Endodermal cell (in vitro differentiated cells): ENCODE measurements at regions not wholly inside any gene's neighbourhood (a gene's known extent, or its start where the extent isn't known, plus 50 kb on each side); places are given as distances from the start of the nearest gene placed in this dataset.

Source experiments
- DNase-seq: peaks from one replicate; pipeline ENCODE4 v3.0.0-alpha.2; 2017
- H3K27ac ChIP-seq: 2 replicates; pipeline ENCODE4 v1.5.1; 2013; ENCODE audit warnings: mild to moderate bottlenecking, low read depth, low read length, moderate library complexity
- H3K27me3 ChIP-seq: 2 replicates; pipeline ENCODE4 v1.6.1; 2013; ENCODE audit warnings: mild to moderate bottlenecking, low read length, moderate library complexity; ENCODE audit not compliant: insufficient read depth, control insufficient read depth, poor library complexity, severe bottlenecking
- H3K36me3 ChIP-seq: 2 replicates; pipeline ENCODE4 v1.7.0; 2013; ENCODE audit warnings: mild to moderate bottlenecking, low read length, moderate library complexity; ENCODE audit not compliant: control insufficient read depth, insufficient read depth
- H3K4me1 ChIP-seq: one replicate; pipeline ENCODE4 v1.7.0; 2013; ENCODE audit warnings: low read length; ENCODE audit not compliant: control insufficient read depth, insufficient read depth
- H3K4me3 ChIP-seq: 2 replicates; pipeline ENCODE4 v1.5.1; 2013; ENCODE audit warnings: mild to moderate bottlenecking, low read length, moderate library complexity
- H3K9ac ChIP-seq: 2 replicates; pipeline ENCODE4 v1.6.1; 2013; ENCODE audit warnings: mild to moderate bottlenecking, low read length, moderate library complexity; ENCODE audit not compliant: poor library complexity, severe bottlenecking; ENCODE audit errors: extremely low read depth
- H3K9me3 ChIP-seq: 2 replicates; pipeline ENCODE4 v1.6.1; 2013; ENCODE audit warnings: mild to moderate bottlenecking, low read length, moderate library complexity; ENCODE audit not compliant: control insufficient read depth
- H3K27ac Mint-ChIP-seq: 2 replicates; pipeline ENCODE4 v1.8.0; 2020; ENCODE audit warnings: mixed read lengths
- H3K27me3 Mint-ChIP-seq: 2 replicates; pipeline ENCODE4 v1.8.0; 2021; ENCODE audit warnings: mild to moderate bottlenecking, mixed read lengths; ENCODE audit not compliant: insufficient read depth
- H3K36me3 Mint-ChIP-seq: 2 replicates; pipeline ENCODE4 v1.8.0; 2020; ENCODE audit warnings: low read depth, mixed read lengths
- H3K4me1 Mint-ChIP-seq: 2 replicates; pipeline ENCODE4 v1.8.0; 2020; ENCODE audit warnings: mixed read lengths
- H3K4me3 Mint-ChIP-seq: 2 replicates; pipeline ENCODE4 v1.8.0; 2020; ENCODE audit warnings: mild to moderate bottlenecking, moderate library complexity, mixed read lengths
- H3K9me3 Mint-ChIP-seq: 2 replicates; pipeline ENCODE4 v1.8.0; 2020; ENCODE audit warnings: mild to moderate bottlenecking, mixed read lengths
- CTCF ChIP-seq: fragments of 200-600 bp; sonication (generic); conservative IDR thresholded peaks from 2 replicates; pipeline ENCODE4 v1.5.0; 2021; ENCODE audit warnings: antibody characterized with exemption, mild to moderate bottlenecking
- WGBS, 2 experiments: methylation state at CpG; one replicate each; pipeline versions ENCODE4 v1.1.5 to v1.1.7; 2013; ENCODE audit warnings: missing lambda C conversion rate in 2 of 2, mixed read lengths in 1 of 2; ENCODE audit not compliant: insufficient coverage in 1 of 2, insufficient read length in 1 of 2; 5-methylcytosine and 5-hydroxymethylcytosine counted together

- Mint-ChIP-seq H3K36me3 (peaks cover 3% of the 10 kb centered on the region), H3K27me3 (no peaks in the 10 kb centered on the region), H3K4me3 (no peak overlapping the region), H3K27ac (no peak overlapping the region), H3K4me1 (peaks cover 9% of the 10 kb centered on the region), H3K9me3 (peaks cover 28% of the 10 kb centered on the region)
- 100% methylated on average over 1 of the region's 1 CpG; no CpG with 5 or more reads in 1 of the 2 experiments for WGBS, 2 experiments
- no peak overlapping the region for H3K4me3 ChIP-seq
- no peak for DNase-seq
- H3K27me3 ChIP-seq, result no peaks in the 10 kb centered on the region
- H3K4me1 ChIP-seq, result no peaks in the 10 kb centered on the region
- no peak overlapping the region for H3K9ac ChIP-seq
- no peak for TF ChIP-seq CTCF
- no peaks in the 10 kb centered on the region for H3K9me3 ChIP-seq
- H3K36me3 ChIP-seq, result no peaks in the 10 kb centered on the region
- no peak overlapping the region for H3K27ac ChIP-seq
These were observed 612.0 kb upstream of the ACTRT1 start for GRCh38 chrX:128664211-128664610.

DNA sequence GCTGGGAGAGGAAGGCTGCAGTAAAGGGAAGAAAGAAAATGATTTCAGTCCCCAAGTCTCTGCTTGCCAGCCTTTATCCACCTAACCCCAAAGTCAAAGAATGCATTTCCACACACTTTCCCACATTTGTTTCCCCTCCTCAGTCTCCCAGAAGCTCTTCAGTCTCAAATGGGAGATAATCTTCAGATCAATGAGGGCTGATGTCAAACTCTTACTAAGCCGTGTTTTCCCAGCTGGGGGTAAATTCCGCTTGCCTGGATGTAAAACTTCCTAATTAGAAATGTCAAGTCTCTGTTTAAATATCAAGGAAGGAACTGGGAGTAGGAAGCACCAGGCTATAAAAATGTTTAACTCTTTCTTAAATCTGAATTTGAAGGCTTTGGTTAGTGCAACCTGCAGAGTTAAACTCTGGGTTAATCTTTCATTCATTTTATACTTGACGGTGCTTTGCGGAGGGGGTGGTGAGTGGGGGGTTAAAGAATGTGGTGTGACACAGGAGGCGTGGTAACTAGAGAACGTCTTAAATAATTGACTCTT, 601.4 kb upstream of the ACTRT1 start:
- Mint-ChIP-seq H3K9me3 (peaks cover 27% of the 10 kb centered on the region), H3K4me1 (peaks cover 28% of the 10 kb centered on the region), H3K36me3 (peaks cover 5% of the 10 kb centered on the region), H3K27ac (peak overlapping the region; percentile 41), H3K27me3 (no peaks in the 10 kb centered on the region), H3K4me3 (no peak overlapping the region)
- H3K27ac ChIP-seq, result no peak overlapping the region
- no peaks in the 10 kb centered on the region for H3K27me3 ChIP-seq
- WGBS, 2 experiments, result 9% methylated on average over 4 of the region's 6 CpGs; no CpG with 5 or more reads in 1 of the 2 experiments
- TF ChIP-seq CTCF, result no peak
- no peaks in the 10 kb centered on the region for H3K4me1 ChIP-seq
- no peak overlapping the region for H3K9ac ChIP-seq
- no peaks in the 10 kb centered on the region for H3K36me3 ChIP-seq
- H3K9me3 ChIP-seq, result peaks cover 7% of the 10 kb centered on the region
- H3K4me3 ChIP-seq, result no peak overlapping the region
- peak; percentile 62 for DNase-seq

- Mint-ChIP-seq H3K9me3 (peaks cover 13% of the 10 kb centered on the region), H3K4me1 (peaks cover 24% of the 10 kb centered on the region), H3K4me3 (no peak overlapping the region), H3K27me3 (no peaks in the 10 kb centered on the region), H3K36me3 (no peaks in the 10 kb centered on the region), H3K27ac (no peak overlapping the region)
- TF ChIP-seq CTCF, result no peak
- Histone ChIP-seq H3K9me3 (no peaks in the 10 kb centered on the region), H3K4me3 (no peak overlapping the region), H3K27me3 (no peaks in the 10 kb centered on the region), H3K27ac (no peak overlapping the region), H3K9ac (no peak overlapping the region), H3K4me1 (no peaks in the 10 kb centered on the region), H3K36me3 (no peaks in the 10 kb centered on the region)
- 50% methylated on average over 1 of the region's 1 CpG; no CpG with 5 or more reads in 1 of the 2 experiments for WGBS, 2 experiments
- no peak for DNase-seq
These were observed 598.1 kb upstream of the ACTRT1 start for GRCh38 chrX:128650326-128650725.
